IPS-15b (cell line): ENCODE measurements at regions not wholly inside any gene's neighbourhood (a gene's known extent, or its start where the extent isn't known, plus 50 kb on each side); places are given as distances from the start of the nearest gene placed in this dataset.
"Not testable (repeated sequence)": the region's sequence is repeated elsewhere in the genome, so short reads cannot be mapped to it uniquely, and the experiment has no call there.

Experiments used
- H3K27me3 ChIP-seq: one replicate; pipeline ENCODE4 v1.6.1; 2013; ENCODE audit warnings: low read length; ENCODE audit not compliant: control insufficient read depth, insufficient read depth
- H3K36me3 ChIP-seq: one replicate; pipeline ENCODE4 v1.6.1; 2013; ENCODE audit warnings: low read length; ENCODE audit not compliant: control insufficient read depth, insufficient read depth
- H3K4me1 ChIP-seq: one replicate; pipeline ENCODE4 v1.6.1; 2013; ENCODE audit warnings: mild to moderate bottlenecking, low read length; ENCODE audit not compliant: control insufficient read depth, insufficient read depth
- H3K4me3 ChIP-seq: one replicate; pipeline ENCODE4 v1.5.1; 2013; ENCODE audit warnings: low read depth, low read length
- H3K9ac ChIP-seq: one replicate; pipeline ENCODE4 v1.6.1; 2013; ENCODE audit warnings: low read depth, mild to moderate bottlenecking, low read length
- H3K9me3 ChIP-seq: one replicate; pipeline ENCODE4 v1.6.1; 2013; ENCODE audit warnings: mild to moderate bottlenecking, low read length; ENCODE audit not compliant: control insufficient read depth, insufficient read depth

GRCh38 chr12:33773091-33773490 lies 249.2 kb upstream of the ALG10 start:
- H3K9ac ChIP-seq, H3K27me3 ChIP-seq, H3K4me1 ChIP-seq, H3K36me3 ChIP-seq, H3K4me3 ChIP-seq, H3K9me3 ChIP-seq: not testable (repeated sequence)

GRCh38 chr12:33786532-33786931 lies 235.8 kb upstream of the ALG10 start:
- Histone ChIP-seq H3K4me1 (no peaks in the 10 kb centered on the region), H3K27me3 (no peaks in the 10 kb centered on the region), H3K36me3 (no peaks in the 10 kb centered on the region), H3K9me3 (no peaks in the 10 kb centered on the region), H3K9ac (no peak overlapping the region), H3K4me3 (no peak overlapping the region)

GRCh38 chr12:33794954-33795353 lies 227.3 kb upstream of the ALG10 start:
- H3K9ac ChIP-seq, result no peak overlapping the region
- no peak overlapping the region for H3K4me3 ChIP-seq
- peaks cover 7% of the 10 kb centered on the region for H3K4me1 ChIP-seq
- H3K27me3 ChIP-seq, result no peaks in the 10 kb centered on the region
- no peaks in the 10 kb centered on the region for H3K9me3 ChIP-seq
- H3K36me3 ChIP-seq, result no peaks in the 10 kb centered on the region

GRCh38 chr12:33795536-33795935 lies 226.8 kb upstream of the ALG10 start:
- Histone ChIP-seq H3K4me1 (peaks cover 7% of the 10 kb centered on the region), H3K27me3 (no peaks in the 10 kb centered on the region), H3K4me3 (no peak overlapping the region), H3K9me3 (no peaks in the 10 kb centered on the region), H3K9ac (no peak overlapping the region), H3K36me3 (no peaks in the 10 kb centered on the region)

GRCh38 chr12:33813536-33813935 lies 208.8 kb upstream of the ALG10 start:
- Histone ChIP-seq H3K9ac (no peak overlapping the region), H3K9me3 (no peaks in the 10 kb centered on the region), H3K27me3 (no peaks in the 10 kb centered on the region), H3K36me3 (no peaks in the 10 kb centered on the region), H3K4me1 (no peaks in the 10 kb centered on the region), H3K4me3 (no peak overlapping the region)

GRCh38 chr12:33817713-33818112 lies 204.6 kb upstream of the ALG10 start:
- Histone ChIP-seq H3K36me3 (no peaks in the 10 kb centered on the region), H3K4me1 (no peaks in the 10 kb centered on the region), H3K27me3 (no peaks in the 10 kb centered on the region), H3K4me3 (no peak overlapping the region), H3K9ac (no peak overlapping the region), H3K9me3 (no peaks in the 10 kb centered on the region)

- Histone ChIP-seq H3K4me1 (no peaks in the 10 kb centered on the region), H3K36me3 (no peaks in the 10 kb centered on the region), H3K9ac (no peak overlapping the region), H3K4me3 (no peak overlapping the region), H3K27me3 (no peaks in the 10 kb centered on the region), H3K9me3 (no peaks in the 10 kb centered on the region)
Observed at GRCh38 chr12:33818313-33818712, 204.0 kb upstream of the ALG10 start.

- Histone ChIP-seq H3K9ac (no peak overlapping the region), H3K36me3 (no peaks in the 10 kb centered on the region), H3K27me3 (no peaks in the 10 kb centered on the region), H3K4me1 (no peaks in the 10 kb centered on the region), H3K4me3 (no peak overlapping the region), H3K9me3 (no peaks in the 10 kb centered on the region)
Observed at GRCh38 chr12:33825442-33825841, 196.9 kb upstream of the ALG10 start.

- no peaks in the 10 kb centered on the region for H3K27me3 ChIP-seq
- no peaks in the 10 kb centered on the region for H3K9me3 ChIP-seq
- H3K4me3 ChIP-seq, result no peak overlapping the region
- H3K9ac ChIP-seq, result no peak overlapping the region
- no peaks in the 10 kb centered on the region for H3K36me3 ChIP-seq
- no peaks in the 10 kb centered on the region for H3K4me1 ChIP-seq
Observed at GRCh38 chr12:33825986-33826602, 196.2 kb upstream of the ALG10 start.

- Histone ChIP-seq H3K4me3 (no peak overlapping the region), H3K36me3 (no peaks in the 10 kb centered on the region), H3K9ac (no peak overlapping the region), H3K4me1 (no peaks in the 10 kb centered on the region), H3K27me3 (no peaks in the 10 kb centered on the region), H3K9me3 (no peaks in the 10 kb centered on the region)
Observed at GRCh38 chr12:33828326-33828725, 194.0 kb upstream of the ALG10 start.

GRCh38 chr12:33830070-33830469 lies 192.2 kb upstream of the ALG10 start:
- Histone ChIP-seq H3K4me3 (no peak overlapping the region), H3K27me3 (no peaks in the 10 kb centered on the region), H3K4me1 (no peaks in the 10 kb centered on the region), H3K36me3 (no peaks in the 10 kb centered on the region), H3K9me3 (no peaks in the 10 kb centered on the region), H3K9ac (no peak overlapping the region)

- H3K9me3 ChIP-seq, result no peaks in the 10 kb centered on the region
Observed at GRCh38 chr12:33832900-33833299, 189.4 kb upstream of the ALG10 start.

More at GRCh38 chr12:33832900-33833299, 189.4 kb upstream of the ALG10 start:
- H3K4me3 ChIP-seq, result no peak overlapping the region
- H3K27me3 ChIP-seq, result no peaks in the 10 kb centered on the region
- no peaks in the 10 kb centered on the region for H3K36me3 ChIP-seq
- H3K9ac ChIP-seq, result no peak overlapping the region
- no peaks in the 10 kb centered on the region for H3K4me1 ChIP-seq
